IPS DF 4.7 (cell line): ENCODE measurements at regions not wholly inside any gene's neighbourhood (a gene's known extent, or its start where the extent isn't known, plus 50 kb on each side); places are given as distances from the start of the nearest gene placed in this dataset.

ENCODE experiments used
- DNase-seq: peaks from one replicate; pipeline ENCODE4 v3.0.0-alpha.2; 2013; ENCODE audit warnings: low spot score; ENCODE audit errors: extremely low read depth

DNA sequence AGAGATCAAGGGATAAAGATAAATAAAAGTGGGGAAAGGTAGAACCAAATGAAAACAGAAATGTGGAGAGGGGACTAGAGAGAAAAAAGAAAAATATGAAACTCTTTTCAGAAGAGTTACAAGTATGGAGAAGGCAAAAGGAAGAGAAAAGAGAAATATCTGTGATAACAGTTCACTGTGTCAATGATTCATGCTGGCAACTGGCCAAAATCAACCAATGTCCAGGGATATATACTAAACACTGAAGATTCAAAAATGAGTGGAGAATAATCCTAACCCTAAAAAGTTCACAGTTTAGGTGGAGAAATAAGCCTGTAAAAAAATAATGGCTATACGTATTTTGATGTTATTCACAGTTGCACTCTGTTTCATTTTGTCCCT lies 372.3 kb upstream of the KITLG start:
- no peak for DNase-seq

DNA sequence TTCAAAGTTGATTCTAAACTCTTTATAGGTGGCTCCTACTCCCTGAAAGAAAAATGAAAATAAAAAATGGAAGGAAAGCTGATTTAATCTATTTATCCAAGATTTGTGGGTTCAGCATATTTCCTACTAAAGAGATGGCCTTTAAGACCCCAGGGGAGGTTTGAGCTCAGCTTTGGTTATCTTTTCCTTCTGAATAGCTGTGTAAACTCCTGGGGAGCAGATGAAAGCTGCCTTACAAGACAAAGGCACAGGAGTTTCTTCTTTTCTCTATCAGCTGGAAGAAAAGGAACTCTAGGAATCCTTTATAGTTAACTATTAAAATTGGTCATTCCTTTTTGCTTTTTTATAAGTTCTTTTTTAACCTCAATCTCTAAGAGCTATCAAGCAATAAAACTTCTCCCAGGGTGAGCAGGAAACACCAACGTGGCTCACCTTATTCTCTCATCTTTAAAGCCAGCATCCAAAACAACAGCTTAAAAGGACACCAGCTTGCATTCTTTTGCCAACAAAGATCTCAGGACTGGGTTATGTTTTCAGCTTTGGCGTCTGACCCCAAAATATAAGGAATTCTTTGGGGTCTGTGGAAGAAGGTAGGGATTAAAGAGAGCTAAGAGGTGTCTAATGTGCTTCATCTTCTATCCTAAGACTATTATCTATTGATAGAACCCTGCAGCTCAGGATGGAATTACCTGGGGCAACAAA lies 371.7 kb upstream of the KITLG start:
- no peak for DNase-seq

DNA sequence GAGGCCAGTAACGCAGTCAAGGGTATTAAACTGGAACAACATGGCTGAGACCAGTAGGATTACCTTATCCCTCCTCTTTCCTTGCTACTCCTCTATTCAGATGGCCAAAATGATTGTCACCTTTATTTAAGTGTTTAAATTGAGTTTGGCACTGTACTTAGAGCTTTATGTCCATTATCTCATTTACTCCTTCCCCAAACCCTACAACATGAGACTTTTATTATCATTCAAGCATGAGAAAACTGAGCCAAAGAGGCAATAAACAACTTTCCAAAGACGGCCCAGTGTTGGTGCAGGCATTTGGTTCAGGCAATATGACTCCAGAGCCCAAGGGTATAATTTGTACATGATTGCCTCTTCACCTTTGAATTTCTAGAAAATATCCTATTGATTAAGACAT lies 370.9 kb upstream of the KITLG start:
- DNase-seq, result no peak

DNA sequence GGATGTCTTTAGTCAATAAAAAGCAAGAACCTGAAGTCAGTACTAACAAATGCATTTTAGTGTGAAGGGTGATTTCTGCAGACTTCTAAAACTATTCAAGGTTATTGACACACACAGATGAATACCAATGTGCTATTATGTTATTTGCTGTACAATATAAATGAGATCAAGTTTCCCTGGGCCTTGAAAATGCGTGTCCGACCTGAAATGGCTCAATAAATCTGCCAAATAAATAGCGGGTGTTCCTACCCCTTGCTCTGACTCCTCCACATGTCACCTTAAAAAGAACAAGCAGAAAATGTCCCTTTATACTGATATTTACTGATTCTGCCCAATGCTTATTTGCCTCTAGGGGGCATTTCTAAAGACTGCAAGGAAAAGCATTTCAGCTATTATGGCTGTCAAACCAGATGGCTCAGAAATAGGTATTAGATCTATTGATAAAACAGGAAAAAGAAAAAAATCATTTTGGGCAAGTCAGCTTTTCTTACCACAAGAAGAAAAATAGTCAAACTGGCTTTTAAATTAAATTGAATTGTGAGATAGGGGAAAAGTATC lies 367.3 kb upstream of the KITLG start:
- DNase-seq, result no peak

DNA sequence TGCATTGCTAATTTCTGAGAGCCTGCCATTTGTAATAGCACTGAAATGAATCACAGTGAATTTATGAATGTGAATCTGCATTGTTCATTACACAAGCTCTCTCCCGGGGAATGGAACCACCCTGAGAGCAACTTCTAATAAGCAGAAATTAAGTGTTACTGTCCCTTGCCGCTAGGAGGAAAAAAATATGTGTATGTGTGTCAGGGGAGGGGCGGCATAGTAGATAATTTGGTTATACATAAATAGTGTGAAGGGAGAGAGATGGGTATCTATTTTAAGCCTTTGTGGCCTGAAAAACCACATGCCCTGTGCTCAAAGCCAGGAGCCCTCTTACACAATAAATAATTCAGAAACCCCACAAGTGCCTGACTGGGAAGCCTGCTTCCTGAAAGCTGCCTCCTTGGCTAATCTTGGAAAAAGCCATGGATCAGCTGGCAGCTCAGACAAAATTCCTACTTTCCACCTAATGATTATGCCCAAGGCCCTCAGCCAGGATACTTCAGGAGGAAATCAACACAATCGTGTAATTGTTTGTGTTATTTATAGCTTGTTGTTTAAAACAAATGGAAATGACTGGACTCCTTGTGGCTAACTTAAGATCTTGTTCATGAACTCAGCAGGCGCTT lies 366.2 kb upstream of the KITLG start:
- DNase-seq, result no peak

DNA sequence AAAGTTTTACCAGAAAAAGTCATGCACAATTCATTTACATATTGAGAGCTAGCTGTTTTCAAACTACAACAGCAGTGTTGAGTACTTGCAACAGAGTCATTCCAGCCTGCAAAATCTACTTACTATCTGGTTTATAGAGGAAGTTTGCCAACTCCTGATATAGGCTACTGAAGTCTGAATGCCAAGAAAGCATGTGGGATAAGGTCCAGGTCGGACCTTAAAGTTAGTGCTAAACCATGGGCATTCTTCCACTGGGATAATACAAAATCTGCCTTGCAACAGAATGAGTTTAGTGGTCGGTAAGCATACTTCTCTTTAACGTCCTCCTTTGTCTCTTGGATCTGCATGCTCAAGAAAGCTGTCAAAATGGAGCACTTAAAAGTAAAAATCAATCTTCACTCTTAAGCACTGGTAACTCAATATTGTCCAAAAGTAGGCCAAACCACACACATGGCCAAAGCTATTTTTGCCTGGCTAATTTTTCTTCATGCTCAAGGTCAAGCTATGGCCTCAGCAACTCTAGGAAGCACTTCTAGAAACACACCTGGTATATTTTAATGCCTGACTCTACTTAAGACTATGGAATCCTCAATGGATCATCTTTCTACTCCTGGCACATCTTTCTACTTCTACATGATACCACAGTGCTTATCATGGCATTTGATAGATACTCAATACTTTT lies 364.9 kb upstream of the KITLG start:
- no peak for DNase-seq

DNA sequence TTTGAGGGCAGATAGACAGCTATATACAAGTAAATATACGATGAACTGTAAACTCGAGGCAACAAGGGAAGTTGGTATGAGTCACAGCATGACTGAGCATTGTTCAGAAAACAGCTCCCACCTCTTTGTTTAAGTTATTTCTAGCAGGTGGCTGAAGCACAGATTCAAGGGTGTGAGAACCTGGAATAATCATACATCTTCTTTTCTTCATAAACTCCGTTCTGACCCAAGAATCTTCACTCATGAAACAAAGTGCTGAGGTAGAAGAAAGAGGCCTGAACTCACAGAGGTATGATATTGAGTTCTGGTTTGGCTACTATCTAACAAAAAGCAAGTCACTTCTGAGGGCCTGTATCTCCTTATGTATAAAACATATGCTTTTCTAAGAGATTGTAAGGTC lies 364.1 kb upstream of the KITLG start:
- DNase-seq, result no peak

DNA sequence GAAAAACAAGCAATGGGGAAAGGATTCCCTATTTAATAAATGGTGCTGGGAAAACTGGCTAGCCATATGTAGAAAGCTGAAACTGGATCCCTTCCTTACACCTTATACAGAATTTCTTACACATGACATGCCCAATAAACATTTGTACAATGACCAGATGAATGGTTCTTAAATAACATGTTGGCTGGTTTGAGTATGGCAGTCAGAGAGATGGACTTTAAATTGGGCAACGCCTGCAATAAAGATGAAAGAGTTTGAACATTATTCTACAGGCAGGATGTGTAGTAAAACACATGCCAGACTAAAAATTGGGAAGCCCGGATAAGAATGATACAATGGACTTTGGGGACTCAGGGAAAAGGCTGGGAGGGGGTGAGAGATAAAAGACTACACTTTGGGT lies 360.6 kb upstream of the KITLG start:
- no peak for DNase-seq

DNA sequence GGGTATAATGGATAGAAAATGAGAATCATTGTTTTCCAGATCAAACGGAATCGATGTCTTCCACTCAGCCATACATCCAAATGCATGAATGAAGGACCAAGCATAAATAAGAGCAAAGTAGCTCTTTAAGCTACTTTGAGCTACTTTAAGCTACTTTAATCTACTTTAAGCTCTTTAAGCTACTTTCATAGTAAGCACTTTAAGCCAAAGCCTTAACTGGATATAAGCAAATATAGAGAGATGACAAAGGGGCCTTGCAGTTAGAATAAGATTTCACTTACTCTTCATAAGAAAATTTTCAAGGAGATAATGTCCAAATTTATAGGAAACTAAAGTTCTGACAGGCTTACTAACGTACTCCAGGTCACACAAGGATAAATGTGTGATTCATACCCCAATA lies 355.6 kb upstream of the KITLG start:
- DNase-seq, result no peak

DNA sequence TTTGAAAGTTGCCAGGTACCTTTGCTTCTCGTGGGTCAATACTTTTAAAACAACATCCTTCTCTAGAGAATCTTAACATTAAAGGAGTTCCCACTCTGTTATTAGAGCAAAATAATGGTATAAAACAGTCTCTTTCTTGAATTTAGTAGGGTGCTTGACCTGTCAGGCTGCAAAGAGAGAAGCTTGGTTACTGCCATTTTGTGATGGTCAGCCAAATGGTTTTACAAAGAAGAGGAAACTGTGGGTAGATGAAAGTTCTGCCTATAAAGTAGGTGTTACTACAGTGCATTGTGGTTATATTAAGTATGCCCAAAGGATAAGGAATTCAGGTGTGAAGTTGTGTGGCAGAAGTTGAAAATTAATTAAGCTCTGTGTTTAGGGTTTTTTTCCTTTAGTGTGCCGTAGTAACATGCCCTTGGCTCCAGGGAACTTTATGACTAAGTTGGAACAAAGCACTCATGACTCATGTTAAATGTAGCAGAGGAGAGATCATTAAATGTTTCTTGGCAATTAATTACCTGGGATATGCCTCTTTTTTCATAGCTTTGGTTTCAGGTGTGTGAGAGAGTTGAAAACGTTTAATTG lies 354.0 kb upstream of the KITLG start:
- DNase-seq, result no peak

DNA sequence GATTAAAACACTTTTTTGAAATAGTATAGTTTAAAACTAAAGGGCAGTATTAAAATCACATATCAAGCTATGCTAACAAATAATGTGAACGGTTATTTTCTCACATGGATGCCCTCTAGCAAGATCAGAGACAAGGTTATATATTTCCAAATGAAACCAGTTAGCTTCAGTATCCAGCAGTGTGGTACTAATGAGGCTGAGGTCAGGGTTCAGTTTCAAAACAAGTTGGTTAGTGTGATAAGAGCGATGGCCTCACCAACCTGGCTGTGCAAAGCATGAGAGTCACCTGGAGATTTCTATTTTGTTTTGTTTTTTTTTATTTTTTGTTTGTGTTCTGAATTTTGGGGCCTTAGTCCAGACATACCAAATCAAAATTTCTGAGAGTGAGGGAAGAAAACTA lies 352.2 kb upstream of the KITLG start:
- no peak for DNase-seq

DNA sequence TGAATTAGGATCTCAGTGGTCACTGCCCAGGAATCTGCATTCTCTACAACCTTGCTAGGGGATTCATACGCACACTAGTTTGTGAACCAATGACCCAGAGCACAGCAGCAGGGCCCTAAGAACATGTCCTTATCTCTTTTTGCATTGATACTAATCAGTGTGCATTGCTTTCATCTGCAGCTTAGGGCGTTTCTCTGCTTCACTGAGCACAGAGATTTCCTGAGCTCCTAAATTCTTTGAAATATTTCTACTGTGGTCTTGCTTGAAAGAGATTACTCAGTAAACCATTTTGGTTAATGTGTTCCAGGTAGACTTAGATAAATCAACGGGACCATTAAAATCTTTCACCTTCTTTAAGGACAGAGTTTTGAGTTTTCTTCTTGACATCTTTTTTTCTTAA lies 351.3 kb upstream of the KITLG start:
- DNase-seq, result no peak

DNA sequence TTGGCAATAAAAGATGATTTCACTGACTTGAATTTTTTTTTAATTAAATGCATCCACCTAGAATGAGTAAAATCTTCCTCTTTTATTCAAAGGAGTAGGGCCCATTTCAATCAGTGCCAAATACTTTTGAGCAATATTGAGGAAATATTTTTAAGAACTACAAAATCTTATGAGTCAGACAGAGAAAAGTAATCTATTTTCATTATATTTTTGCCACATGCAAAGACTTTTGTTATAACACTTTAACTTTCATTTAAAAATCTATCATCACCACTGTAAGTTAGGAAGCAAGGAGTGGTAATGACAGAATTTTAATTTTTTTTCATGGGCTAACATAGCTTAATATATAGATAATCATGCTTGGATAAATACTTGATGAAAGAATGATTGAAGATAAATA lies 345.2 kb upstream of the KITLG start:
- no peak for DNase-seq

DNA sequence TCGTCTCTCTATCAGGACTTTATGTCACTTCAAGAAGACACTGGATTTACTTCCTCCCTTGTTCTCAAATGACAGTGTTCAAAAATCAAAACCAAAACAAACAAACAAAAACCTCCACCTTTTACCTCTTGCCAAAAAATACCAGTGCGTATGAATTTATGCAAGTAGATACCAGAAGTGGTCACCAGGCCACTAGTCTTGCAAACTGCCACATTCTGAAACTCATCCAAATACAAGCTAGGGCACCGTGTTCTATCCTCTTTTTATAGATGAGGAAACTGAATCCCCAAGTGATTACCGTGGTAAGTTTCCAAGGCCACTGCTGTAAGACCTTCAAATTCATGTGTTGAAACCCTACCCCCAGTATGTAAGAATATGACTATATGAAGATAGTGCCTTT lies 343.9 kb upstream of the KITLG start:
- no peak for DNase-seq

DNA sequence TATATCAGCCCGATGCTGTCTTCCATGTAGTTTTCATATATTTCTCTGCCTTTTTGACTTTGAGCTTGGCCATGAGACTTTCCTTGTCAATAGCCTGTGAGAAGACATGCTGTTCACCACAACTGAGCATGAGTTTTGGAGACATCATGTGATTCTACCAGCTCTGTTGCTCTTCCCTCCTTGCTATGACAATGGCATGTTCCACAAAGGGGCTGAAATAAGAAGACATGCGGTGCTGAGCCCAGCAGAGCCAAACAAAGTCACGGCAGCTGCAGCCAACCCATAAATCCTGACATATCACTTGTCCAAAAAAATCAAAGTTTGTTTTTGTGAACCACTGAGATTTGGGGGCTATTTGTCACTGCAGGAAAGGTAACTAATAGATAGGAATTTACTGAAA lies 343.4 kb upstream of the KITLG start:
- no peak for DNase-seq

DNA sequence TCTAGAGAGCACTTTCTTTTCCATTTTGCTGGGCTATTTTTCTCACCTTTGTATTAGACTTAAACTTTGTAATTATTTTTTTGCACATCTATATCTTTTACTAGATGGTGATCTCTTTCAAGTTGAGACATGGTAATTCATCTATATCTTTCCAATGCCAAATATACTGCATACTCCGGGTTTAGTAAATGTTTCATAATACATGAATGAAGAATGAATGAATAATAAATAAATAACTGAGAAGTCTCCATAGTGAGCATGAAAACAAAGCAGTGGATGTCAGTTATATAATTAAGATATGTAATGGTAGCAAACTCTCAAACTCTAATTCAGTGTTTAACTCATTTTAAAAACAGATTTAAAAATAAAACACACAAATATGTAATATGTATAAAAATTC lies 342.5 kb upstream of the KITLG start:
- DNase-seq, result no peak

DNA sequence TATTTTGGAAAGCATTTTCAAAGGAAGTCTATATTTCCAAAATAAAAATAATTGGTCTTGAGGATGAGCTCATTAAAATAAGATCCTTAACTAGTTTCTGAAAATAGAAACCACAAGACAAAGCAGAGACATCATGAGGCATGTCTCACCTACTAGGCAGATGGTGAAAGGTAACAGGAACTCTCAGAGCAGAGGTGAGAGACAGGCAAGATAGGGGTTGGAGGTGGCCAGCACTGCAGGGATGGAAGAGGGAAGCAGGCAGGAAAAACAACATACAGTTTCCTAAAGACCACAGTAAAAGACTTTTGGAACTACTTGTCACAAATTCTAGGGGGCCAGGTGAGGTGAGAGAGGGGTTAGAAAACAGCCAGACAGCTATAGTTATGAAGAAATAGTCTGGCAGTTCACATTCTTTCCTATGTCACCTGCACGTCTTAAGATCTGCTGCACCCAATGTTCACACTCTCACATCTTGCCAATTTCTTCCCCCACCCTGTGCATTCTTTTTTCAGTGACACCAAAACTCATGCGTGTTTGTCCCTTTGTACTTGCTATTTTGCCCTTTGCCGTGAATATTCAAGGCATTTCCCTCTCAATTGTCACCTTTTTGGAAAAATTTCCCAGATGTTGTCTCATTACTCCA lies 341.7 kb upstream of the KITLG start:
- no peak for DNase-seq

DNA sequence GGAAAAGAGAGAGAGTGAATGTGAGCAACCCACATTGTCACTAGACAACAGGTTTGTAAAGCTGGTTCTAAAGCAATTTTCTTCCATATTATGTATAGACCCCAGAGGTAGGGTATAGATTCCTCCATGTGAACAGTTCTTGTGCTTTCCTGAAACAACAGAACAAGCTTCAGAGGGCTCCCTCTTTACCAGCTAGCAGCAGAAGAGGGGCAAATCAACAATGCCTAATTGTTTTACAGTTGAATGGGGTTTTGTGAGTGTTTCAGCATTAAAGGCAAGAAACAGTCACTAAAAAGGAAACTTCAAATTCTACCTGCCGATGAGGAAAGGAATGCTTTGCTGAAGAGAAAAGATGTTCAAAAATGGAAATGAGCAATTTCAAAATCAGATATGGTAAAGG lies 341.2 kb upstream of the KITLG start:
- DNase-seq, result no peak

DNA sequence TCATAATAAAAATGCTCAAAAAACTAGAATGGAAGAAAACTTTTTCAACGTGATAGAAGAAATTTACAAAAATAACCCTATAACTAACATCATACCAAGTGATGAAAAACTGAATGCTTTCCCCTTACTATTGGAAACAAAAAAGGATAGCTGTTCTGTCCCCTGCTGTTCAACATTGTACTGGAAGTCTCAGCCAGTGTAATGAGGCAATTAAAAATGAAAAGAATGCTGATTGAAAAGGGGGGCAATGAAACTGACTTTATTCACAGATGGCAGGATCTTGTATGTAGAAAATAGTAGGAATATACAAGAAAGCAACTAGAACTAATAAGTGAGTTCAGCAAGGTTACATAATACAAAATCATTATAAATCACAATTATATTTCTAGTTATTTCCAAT lies 337.9 kb upstream of the KITLG start:
- no peak for DNase-seq

DNA sequence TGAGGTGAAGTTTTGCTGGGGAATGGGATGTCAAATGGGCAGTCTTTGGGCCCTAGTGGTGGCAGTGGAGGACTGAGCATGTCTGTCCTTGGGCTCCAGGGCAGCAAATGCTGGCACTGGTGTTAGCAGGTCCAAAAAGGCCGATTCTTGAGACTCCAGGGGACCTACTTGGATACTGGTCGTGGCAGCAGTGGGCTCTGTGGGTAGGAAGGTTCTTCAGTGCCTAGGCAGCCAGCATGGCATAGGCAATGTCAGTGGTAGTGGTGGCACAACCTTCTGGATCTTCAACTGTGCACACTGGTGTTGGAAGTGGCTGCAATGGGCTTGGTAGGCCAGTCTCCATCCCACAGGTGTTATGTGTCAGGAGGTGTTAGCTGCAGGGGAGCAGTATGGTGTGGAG lies 334.7 kb upstream of the KITLG start:
- DNase-seq, result no peak

DNA sequence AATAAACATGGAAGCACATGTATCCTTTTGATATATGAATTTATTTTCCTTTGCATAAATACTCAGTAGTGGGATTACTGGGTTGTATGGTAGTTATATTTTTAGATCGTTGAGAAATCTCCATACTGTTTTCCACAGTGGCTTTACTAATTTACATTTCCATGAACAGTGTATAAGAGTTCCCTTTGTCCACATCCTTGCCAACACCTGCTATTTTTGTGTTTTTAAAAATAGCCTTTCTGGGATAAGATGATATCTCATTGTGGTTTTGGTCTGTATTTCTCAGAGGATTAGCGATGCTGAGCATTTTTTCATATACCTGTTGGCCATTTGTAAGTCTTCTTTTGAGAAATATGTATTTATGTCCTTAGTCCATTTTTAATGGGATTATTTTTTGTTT lies 329.2 kb upstream of the KITLG start:
- DNase-seq, result no peak

DNA sequence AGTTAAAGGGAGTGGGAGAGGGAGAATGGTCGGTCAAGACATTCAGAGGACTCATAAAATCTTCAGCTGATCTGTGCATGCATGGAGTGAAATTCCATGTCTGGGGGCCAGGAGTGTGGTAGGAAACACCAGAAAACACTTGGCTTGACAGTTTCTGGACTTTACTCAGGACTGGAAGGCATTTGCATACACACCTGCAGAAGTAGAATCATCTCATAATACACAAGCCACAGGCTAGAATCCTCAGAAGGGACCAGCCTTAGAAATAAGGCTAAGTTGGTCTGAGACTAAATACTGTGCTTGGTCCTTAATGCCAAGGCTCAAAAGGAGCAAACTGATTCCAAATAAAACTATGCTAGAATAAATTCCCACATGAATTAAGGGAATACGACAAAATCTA lies 328.1 kb upstream of the KITLG start:
- DNase-seq, result no peak
